HCT116 (cell line): ENCODE measurements at regions not wholly inside any gene's neighbourhood (a gene's known extent, or its start where the extent isn't known, plus 50 kb on each side); places are given as distances from the start of the nearest gene placed in this dataset.

Source experiments
- CEBPB ChIP-seq: IDR thresholded peaks from 2 replicates; pipeline ENCODE4 v1.6.1; 2012; ENCODE audit warnings: low read depth
- EZH2phosphoT487 ChIP-seq: fragments of 200-600 bp; IDR thresholded peaks from 2 replicates; pipeline ENCODE4 v1.6.1; 2018; ENCODE audit warnings: antibody characterized with exemption, borderline replicate concordance
- MAX ChIP-seq: IDR thresholded peaks from 2 replicates; pipeline ENCODE4 v1.6.1; 2012
- RAD21 ChIP-seq: IDR thresholded peaks from 2 replicates; pipeline ENCODE4 v1.6.1; 2012; ENCODE audit warnings: low read depth, mild to moderate bottlenecking
- SIN3A ChIP-seq: IDR thresholded peaks from 2 replicates; pipeline ENCODE4 v1.6.1; 2012; ENCODE audit warnings: low read depth
- SP1 ChIP-seq: IDR thresholded peaks from 2 replicates; pipeline ENCODE4 v1.6.1; 2012; ENCODE audit warnings: low read depth
- SRF ChIP-seq: IDR thresholded peaks from 2 replicates; pipeline ENCODE4 v1.6.1; 2012; ENCODE audit warnings: low read depth
- TCF7L2 ChIP-seq: IDR thresholded peaks from 2 replicates; pipeline ENCODE4 v1.7.0; 2011; ENCODE audit warnings: borderline replicate concordance, inconsistent platforms; ENCODE audit not compliant: insufficient read depth, insufficient read length; ENCODE audit errors: extremely low read depth
- YY1 ChIP-seq: IDR thresholded peaks from 2 replicates; pipeline ENCODE4 v1.6.1; 2011; ENCODE audit warnings: low read length, low read depth, moderate library complexity, mild to moderate bottlenecking; ENCODE audit not compliant: insufficient replicate concordance; ENCODE audit errors: extremely low read depth
- ZNF274 ChIP-seq: fragments of 200-500 bp; sonication (Bioruptor generic); IDR thresholded peaks from 2 replicates; pipeline ENCODE4 v1.6.1; 2014; ENCODE audit warnings: mild to moderate bottlenecking, low read depth, low read length, inconsistent platforms
- TF ChIP-seq, protein P1 (sequence below), 3 experiments: fragments of 200-600 bp in 1 of 3; sonication (generic) in 1 of 3; IDR thresholded peaks in 2 of 3; conservative IDR thresholded peaks in 1 of 3; 2 replicates each; pipeline ENCODE4 v1.5.1; 2012 to 2017; ENCODE audit warnings: low read depth in 2 of 3, low read length in 2 of 3, antibody characterized with exemption in 1 of 3, borderline replicate concordance in 1 of 3, control low read depth in 1 of 3, mild to moderate bottlenecking in 1 of 3, mixed read lengths in 1 of 3, mixed run types in 1 of 3, moderate library complexity in 1 of 3; ENCODE audit not compliant: insufficient read depth in 1 of 3
- TF ChIP-seq, protein P2 (sequence below): IDR thresholded peaks from 2 replicates; pipeline ENCODE4 v1.6.1; 2011; ENCODE audit warnings: mild to moderate bottlenecking, low read length, moderate library complexity; ENCODE audit not compliant: insufficient replicate concordance; ENCODE audit errors: extremely low read depth

GRCh38 chr5:173752653-173753052 lies 135.5 kb upstream of the CPEB4 start:
- TF ChIP-seq CEBPB (no peak), EZH2phosphoT487 (no peak), SIN3A (no peak), SP1 (no peak), MAX (no peak), RAD21 (no peak), SRF (no peak), TCF7L2 (no peak), YY1 (no peak), ZNF274 (no peak)
- TF ChIP-seq, protein P1, sequence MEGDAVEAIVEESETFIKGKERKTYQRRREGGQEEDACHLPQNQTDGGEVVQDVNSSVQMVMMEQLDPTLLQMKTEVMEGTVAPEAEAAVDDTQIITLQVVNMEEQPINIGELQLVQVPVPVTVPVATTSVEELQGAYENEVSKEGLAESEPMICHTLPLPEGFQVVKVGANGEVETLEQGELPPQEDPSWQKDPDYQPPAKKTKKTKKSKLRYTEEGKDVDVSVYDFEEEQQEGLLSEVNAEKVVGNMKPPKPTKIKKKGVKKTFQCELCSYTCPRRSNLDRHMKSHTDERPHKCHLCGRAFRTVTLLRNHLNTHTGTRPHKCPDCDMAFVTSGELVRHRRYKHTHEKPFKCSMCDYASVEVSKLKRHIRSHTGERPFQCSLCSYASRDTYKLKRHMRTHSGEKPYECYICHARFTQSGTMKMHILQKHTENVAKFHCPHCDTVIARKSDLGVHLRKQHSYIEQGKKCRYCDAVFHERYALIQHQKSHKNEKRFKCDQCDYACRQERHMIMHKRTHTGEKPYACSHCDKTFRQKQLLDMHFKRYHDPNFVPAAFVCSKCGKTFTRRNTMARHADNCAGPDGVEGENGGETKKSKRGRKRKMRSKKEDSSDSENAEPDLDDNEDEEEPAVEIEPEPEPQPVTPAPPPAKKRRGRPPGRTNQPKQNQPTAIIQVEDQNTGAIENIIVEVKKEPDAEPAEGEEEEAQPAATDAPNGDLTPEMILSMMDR (IDR thresholded peaks at IDR 0.05 in 2 of 3, conservative IDR thresholded peaks at IDR 0.05 in 1 of 3; ENCODE audit: borderline replicate concordance in 1 of 3, insufficient read depth in 1 of 3, low read depth in 2 of 3, low read length in 2 of 3), result no peak
- TF ChIP-seq, protein P2, sequence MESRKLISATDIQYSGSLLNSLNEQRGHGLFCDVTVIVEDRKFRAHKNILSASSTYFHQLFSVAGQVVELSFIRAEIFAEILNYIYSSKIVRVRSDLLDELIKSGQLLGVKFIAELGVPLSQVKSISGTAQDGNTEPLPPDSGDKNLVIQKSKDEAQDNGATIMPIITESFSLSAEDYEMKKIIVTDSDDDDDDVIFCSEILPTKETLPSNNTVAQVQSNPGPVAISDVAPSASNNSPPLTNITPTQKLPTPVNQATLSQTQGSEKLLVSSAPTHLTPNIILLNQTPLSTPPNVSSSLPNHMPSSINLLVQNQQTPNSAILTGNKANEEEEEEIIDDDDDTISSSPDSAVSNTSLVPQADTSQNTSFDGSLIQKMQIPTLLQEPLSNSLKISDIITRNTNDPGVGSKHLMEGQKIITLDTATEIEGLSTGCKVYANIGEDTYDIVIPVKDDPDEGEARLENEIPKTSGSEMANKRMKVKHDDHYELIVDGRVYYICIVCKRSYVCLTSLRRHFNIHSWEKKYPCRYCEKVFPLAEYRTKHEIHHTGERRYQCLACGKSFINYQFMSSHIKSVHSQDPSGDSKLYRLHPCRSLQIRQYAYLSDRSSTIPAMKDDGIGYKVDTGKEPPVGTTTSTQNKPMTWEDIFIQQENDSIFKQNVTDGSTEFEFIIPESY, result no peak
